Body of pancreas (tissue), 4 donors: ENCODE measurements at regions not wholly inside any gene's neighbourhood (a gene's known extent, or its start where the extent isn't known, plus 50 kb on each side); places are given as distances from the start of the nearest gene placed in this dataset.

Experiments
- ATAC-seq: fragments of 150-250 bp; one replicate; pipeline ENCODE4 v1.9.1; 2016
- DNase-seq, 4 donors: peaks; one replicate each; pipeline ENCODE4 v3.0.0-alpha.2; 2019
- H3K27ac ChIP-seq, 4 donors: fragments of 200-600 bp; sonication (generic); 1 replicate in 3 of 4; 2 replicates in 1 of 4; pipeline versions ENCODE4 v1.5.1 to v1.6.1; 2016 to 2019; ENCODE audit warnings: mild to moderate bottlenecking in 1 of 4, mixed read lengths in 1 of 4, moderate library complexity in 1 of 4
- H3K27me3 ChIP-seq, 2 donors: fragments of 200-600 bp; sonication (generic); one replicate each; pipeline ENCODE4 v1.6.0; 2016; ENCODE audit warnings: mild to moderate bottlenecking in 1 of 2
- H3K36me3 ChIP-seq, 2 donors: fragments of 200-600 bp; sonication (generic); replicated peaks in 1 of 2; 2 replicates each; pipeline ENCODE4 v1.5.1; 2016; ENCODE audit warnings: low read depth in 2 of 2; ENCODE audit not compliant: insufficient read depth in 1 of 2
- H3K4me1 ChIP-seq: fragments of 200-600 bp; sonication (generic); one replicate; pipeline ENCODE4 v1.6.0; 2016
- H3K4me3 ChIP-seq, 2 donors: fragments of 200-600 bp; sonication (generic); 1 replicate in 1 of 2; 2 replicates in 1 of 2; pipeline ENCODE4 v1.5.1; 2016 to 2019
- H3K9me3 ChIP-seq, 3 donors: fragments of 200-600 bp; sonication (generic); 1 replicate in 2 of 3; 2 replicates in 1 of 3; pipeline ENCODE4 v1.5.1; 2016
- POLR2A ChIP-seq, 3 donors: fragments of 450-650 bp; IDR thresholded peaks; one replicate each; pipeline ENCODE4 v1.6.1; 2016; ENCODE audit warnings: antibody characterized with exemption in 3 of 3, mild to moderate bottlenecking in 2 of 3
- WGBS, 2 donors: methylation state at CpG; one replicate each; pipeline ENCODE4 v1.1.5; 2017; 5-methylcytosine and 5-hydroxymethylcytosine counted together
- intact Hi-C: fragments of 100-400 bp; cut with DNase I; formaldehyde crosslinking; loops from one replicate; pipeline ENCODE4 v1.15.1; 2023
- TF ChIP-seq, protein P1 (sequence below), 7 experiments: fragments of 450-650 bp in 4 of 7; fragments of 200-600 bp in 3 of 7; sonication (generic) in 3 of 7; IDR thresholded peaks; one replicate each; pipeline ENCODE4 v1.5.1; 2016 to 2019; ENCODE audit warnings: antibody characterized with exemption in 7 of 7

DNA sequence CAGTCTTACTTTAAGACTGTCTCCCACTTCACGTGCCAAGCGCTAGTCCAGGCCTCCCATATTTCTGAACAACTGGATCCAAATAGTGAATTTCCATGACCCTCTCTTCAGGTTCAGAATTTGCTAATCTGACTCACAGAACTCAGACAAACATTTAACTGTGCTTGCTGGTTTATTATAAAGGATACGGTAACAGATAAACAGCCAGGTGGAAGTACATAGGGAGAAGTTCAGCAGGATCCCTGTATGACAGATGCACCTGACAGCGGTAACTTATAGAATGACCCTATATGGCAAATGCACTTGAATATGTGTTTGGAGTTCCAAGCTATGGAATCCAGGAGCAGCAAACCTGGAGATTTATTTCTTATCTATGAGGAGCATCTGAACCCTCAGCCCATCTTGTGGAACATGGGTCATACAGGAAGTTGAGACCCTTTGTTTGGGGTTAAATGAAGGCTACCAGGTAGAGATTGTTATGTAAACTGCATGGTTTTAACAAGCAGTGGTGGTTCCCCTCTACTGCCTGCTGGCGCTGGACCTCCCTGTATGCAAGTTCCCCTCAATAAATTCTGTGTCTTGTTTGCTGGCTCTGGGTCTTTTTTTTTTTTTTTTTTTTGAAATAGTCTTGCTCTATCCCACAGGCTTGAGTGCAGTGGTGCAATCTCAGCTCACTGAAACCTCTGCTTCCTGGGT is 622.6 kb downstream of the KCNJ2 start:
- no peak for TF ChIP-seq POLR2A (IDR thresholded peaks at IDR 0.05)
- TF ChIP-seq, protein P1, sequence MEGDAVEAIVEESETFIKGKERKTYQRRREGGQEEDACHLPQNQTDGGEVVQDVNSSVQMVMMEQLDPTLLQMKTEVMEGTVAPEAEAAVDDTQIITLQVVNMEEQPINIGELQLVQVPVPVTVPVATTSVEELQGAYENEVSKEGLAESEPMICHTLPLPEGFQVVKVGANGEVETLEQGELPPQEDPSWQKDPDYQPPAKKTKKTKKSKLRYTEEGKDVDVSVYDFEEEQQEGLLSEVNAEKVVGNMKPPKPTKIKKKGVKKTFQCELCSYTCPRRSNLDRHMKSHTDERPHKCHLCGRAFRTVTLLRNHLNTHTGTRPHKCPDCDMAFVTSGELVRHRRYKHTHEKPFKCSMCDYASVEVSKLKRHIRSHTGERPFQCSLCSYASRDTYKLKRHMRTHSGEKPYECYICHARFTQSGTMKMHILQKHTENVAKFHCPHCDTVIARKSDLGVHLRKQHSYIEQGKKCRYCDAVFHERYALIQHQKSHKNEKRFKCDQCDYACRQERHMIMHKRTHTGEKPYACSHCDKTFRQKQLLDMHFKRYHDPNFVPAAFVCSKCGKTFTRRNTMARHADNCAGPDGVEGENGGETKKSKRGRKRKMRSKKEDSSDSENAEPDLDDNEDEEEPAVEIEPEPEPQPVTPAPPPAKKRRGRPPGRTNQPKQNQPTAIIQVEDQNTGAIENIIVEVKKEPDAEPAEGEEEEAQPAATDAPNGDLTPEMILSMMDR (IDR thresholded peaks at IDR 0.05): no peak
- WGBS, 2 donors: 80 to 82% methylated on average over 5 of the region's 5 CpGs
- Histone ChIP-seq H3K9me3 (no peaks in the 10 kb centered on the region), H3K36me3 (no peaks in the 10 kb centered on the region), H3K4me1 (no peaks in the 10 kb centered on the region), H3K4me3 (no peak overlapping the region), H3K27ac (no peak overlapping the region), H3K27me3 (no peaks in the 10 kb centered on the region)
- DNase-seq: no peak
- ATAC-seq: no peak
- intact Hi-C loops: no loop called here

DNA sequence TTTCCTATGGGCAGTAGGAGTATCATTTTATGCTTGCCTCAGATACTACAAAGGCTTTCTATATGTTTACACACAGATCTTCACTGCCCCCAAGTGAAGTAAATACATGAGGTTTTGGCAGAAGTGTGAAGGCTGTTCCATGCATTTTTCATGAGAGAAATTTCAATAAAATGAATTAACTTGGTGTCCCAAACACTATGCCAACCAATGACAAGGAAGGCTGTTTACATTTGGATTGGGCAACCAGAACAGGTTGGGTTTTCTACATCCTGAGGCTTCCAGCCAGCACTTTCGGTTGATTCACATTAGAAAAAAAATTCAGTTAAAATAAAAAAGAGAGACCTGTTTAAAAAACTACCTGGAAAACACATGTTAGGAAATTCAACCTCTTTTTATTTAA is 625.4 kb downstream of the KCNJ2 start:
- H3K27me3 ChIP-seq: no peaks in the 10 kb centered on the region

DNA sequence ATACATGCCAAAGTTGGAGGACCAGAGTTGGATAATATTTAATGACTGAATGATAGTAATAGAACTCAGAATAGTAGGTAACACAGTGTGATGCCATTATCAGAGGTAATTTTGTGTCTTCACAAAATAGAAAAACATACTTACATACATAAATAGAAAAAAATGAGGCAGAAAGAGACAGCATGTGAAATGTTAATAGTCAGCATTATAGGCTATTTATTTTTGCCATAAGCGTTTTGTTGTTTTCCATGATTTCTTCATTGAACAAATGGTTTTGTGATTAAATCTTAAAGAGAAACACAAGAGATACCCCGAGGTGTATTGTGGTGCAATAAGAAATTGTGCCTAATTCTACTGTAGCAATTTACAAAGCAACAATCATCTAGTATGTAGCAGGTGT is 626.3 kb downstream of the KCNJ2 start:
- Histone ChIP-seq H3K4me3 (no peak overlapping the region), H3K4me1 (no peaks in the 10 kb centered on the region), H3K9me3 (no peaks in the 10 kb centered on the region), H3K36me3 (no peaks in the 10 kb centered on the region), H3K27me3 (no peaks in the 10 kb centered on the region), H3K27ac (no peak overlapping the region)
- WGBS, 2 donors: 55 to 59% methylated on average over 2 of the region's 2 CpGs
- TF ChIP-seq POLR2A (IDR thresholded peaks at IDR 0.05): no peak
- TF ChIP-seq, protein P1 (IDR thresholded peaks at IDR 0.05): no peak
- intact Hi-C loops: no loop called here
- no peak for ATAC-seq
- no peak for DNase-seq

More for the DNA sequence above, 625.4 kb downstream of the KCNJ2 start:
- 85 to 88% methylated on average over 1 of the region's 1 CpG for WGBS, 2 donors
- H3K4me1 ChIP-seq: no peaks in the 10 kb centered on the region
- no peak overlapping the region for H3K4me3 ChIP-seq
- DNase-seq (no peak), ATAC-seq (no peak)
- no peaks in the 10 kb centered on the region for H3K9me3 ChIP-seq
- no peak for TF ChIP-seq POLR2A (IDR thresholded peaks at IDR 0.05)
- TF ChIP-seq, protein P1 (IDR thresholded peaks at IDR 0.05): no peak
- no peaks in the 10 kb centered on the region for H3K36me3 ChIP-seq
- intact Hi-C loops: no loop called here
- no peak overlapping the region for H3K27ac ChIP-seq

DNA sequence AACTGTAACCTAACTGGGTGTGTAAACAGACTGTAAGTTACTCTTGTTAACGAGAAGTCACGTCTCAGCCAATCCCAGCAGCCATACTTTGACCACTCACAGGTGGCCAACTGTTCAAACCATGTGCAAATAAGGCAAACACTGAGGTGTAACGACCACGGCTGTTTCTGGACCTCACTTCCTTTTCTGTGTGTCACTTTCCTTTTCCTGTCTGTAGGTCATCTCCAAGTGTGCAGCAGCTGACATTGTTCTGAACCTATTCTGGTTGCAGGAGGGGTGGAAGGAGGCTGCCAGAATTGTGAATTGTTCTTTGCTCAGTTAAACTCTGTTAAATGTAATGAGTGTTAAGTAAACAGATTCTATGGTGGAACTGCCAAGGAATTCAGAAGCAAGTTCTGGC is 627.4 kb downstream of the KCNJ2 start:
- H3K4me3 ChIP-seq: no peak overlapping the region
- no peaks in the 10 kb centered on the region for H3K36me3 ChIP-seq
- no peak for TF ChIP-seq POLR2A (IDR thresholded peaks at IDR 0.05)
- TF ChIP-seq, protein P1 (IDR thresholded peaks at IDR 0.05): no peak
- ATAC-seq: no peak
- 64 to 75% methylated on average over 4 of the region's 4 CpGs for WGBS, 2 donors
- intact Hi-C loops: no loop called here
- no peaks in the 10 kb centered on the region for H3K4me1 ChIP-seq
- H3K27ac ChIP-seq: no peak overlapping the region
- no peaks in the 10 kb centered on the region for H3K27me3 ChIP-seq
- DNase-seq: no peak
- no peaks in the 10 kb centered on the region for H3K9me3 ChIP-seq

DNA sequence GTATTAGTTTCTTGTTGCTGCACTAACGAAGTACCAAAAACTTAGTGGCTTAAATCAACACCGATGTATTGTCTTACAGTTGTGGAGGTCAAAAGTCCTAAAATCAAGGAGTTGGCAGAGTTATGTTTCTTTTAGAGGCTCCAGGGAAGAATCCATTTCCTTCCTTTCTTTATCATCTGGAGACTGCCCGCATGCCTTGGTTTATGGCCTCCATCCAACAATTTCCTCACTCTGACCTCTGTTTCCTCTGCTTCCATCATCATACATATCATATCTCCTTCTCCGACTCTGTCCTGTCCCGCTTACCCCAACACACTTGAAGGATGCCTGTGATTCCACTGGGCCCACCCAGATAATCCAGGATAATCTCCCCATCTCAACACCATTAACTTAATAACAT is 627.8 kb downstream of the KCNJ2 start:
- 71 to 75% methylated on average over 5 of the region's 5 CpGs for WGBS, 2 donors
- ATAC-seq: no peak
- no peak for TF ChIP-seq POLR2A (IDR thresholded peaks at IDR 0.05)
- TF ChIP-seq, protein P1 (IDR thresholded peaks at IDR 0.05): no peak
- H3K36me3 ChIP-seq: no peaks in the 10 kb centered on the region
- intact Hi-C loops: no loop called here
- no peak for DNase-seq
- no peaks in the 10 kb centered on the region for H3K27me3 ChIP-seq
- H3K4me1 ChIP-seq: no peaks in the 10 kb centered on the region
- no peak overlapping the region for H3K27ac ChIP-seq
- H3K4me3 ChIP-seq: no peak overlapping the region
- H3K9me3 ChIP-seq: no peaks in the 10 kb centered on the region
